H1 (cell line): ENCODE measurements at regions not wholly inside any gene's neighbourhood (a gene's known extent, or its start where the extent isn't known, plus 50 kb on each side); places are given as distances from the start of the nearest gene placed in this dataset.

Experiments
- SP2 ChIP-seq: IDR thresholded peaks from 2 replicates; pipeline ENCODE4 v1.6.1; 2012; ENCODE audit warnings: mild to moderate bottlenecking, low read length, inconsistent platforms

DNA sequence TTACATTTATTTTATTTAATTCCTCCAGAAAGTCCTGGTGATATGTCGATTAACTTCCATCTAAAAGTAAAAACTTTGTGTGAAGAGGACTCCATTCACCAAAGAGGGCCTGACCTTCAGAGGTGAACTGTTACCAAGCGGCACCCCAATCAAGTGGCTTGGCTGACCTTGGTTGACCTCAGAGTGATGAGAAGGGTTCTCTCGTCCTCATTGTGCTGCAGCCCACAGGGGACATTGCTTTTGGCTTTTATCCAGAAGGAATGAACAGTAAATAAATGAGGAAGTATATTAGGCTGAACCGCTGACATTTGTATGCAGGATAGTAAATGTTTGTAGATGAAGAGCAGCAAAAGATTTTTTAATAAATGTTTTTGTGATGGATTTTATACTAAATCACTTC lies 172.4 kb upstream of the MKI67 start (continued):
- TF ChIP-seq SP2 = no peak
- TF ChIP-seq, all 59 proteins: peak for 0
